Activated CD8-positive, alpha-beta T cell treated with anti-CD3 and anti-CD28 coated beads, Interleukin-2, amount 10 ng/mL, durations not matched to agents 7 days and 5 days (primary cell): ENCODE measurements at regions not wholly inside any gene's neighbourhood (a gene's known extent, or its start where the extent isn't known, plus 50 kb on each side); places are given as distances from the start of the nearest gene placed in this dataset.

Experiments used
- ATAC-seq: fragments of 150-1000 bp; cut with Tn5 transposase; one replicate; pipeline ENCODE4 v1.10.0; 2021; ENCODE audit warnings: moderate library complexity
- CTCF ChIA-PET: fragments of 350-600 bp; sonication (Branson Sonifier 250); formaldehyde crosslinking; loops from one replicate; lab custom pipeline; 2021; ENCODE audit warnings: antibody characterized with exemption; lab: Charles Lee
- POLR2A ChIA-PET: fragments of 350-600 bp; sonication (Branson Sonifier 250); formaldehyde crosslinking; loops from one replicate; lab custom pipeline; 2021; ENCODE audit warnings: antibody characterized with exemption; lab: Charles Lee
- DNase-seq: peaks from one replicate; pipeline ENCODE4 v3.0.0-alpha.2; 2020
- H3K27ac Mint-ChIP-seq: one replicate; pipeline ENCODE4 v1.8.0; 2021; ENCODE audit warnings: mild to moderate bottlenecking, mixed read lengths
- H3K27me3 Mint-ChIP-seq: one replicate; pipeline ENCODE4 v1.8.0; 2021; ENCODE audit warnings: low read depth, mixed read lengths
- H3K36me3 Mint-ChIP-seq: one replicate; pipeline ENCODE4 v1.8.0; 2021; ENCODE audit warnings: low read depth, mixed read lengths
- H3K4me1 Mint-ChIP-seq: one replicate; pipeline ENCODE4 v1.8.0; 2021; ENCODE audit warnings: low read depth, mixed read lengths
- H3K4me3 Mint-ChIP-seq: one replicate; pipeline ENCODE4 v1.8.0; 2021; ENCODE audit warnings: mild to moderate bottlenecking, mixed read lengths
- H3K9me3 Mint-ChIP-seq: one replicate; pipeline ENCODE4 v1.8.0; 2022; ENCODE audit warnings: mixed read lengths; ENCODE audit not compliant: insufficient read depth

GRCh38 chr18:24660956-24661355, 200.5 kb downstream of the HRH4 start:
- no peak for DNase-seq
- no peaks in the 10 kb centered on the region for H3K9me3 Mint-ChIP-seq

DNA sequence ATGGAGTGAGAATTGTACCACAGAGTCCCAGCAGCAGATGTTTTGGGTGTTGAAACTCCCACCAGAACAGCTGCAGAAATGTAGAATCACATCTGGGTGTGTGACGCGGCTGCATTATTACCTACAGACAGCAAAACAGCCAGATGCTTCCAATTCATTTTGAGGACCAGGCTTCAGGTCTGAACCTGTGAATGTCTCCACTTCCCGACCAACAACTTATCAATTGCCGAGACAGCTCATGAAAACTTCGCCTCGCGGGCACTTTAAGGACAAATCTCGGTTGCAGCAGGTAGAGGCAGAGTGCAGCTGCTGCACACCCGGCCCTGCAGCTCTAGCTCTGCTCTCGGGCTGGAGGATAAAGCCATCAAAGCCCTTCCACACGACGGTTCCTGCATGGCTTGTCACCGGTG, 202.0 kb downstream of the HRH4 start:
- CTCF ChIA-PET: no interaction called here
- Mint-ChIP-seq H3K27ac (no peak overlapping the region), H3K36me3 (peaks cover 2% of the 10 kb centered on the region), H3K27me3 (peaks cover 11% of the 10 kb centered on the region), H3K9me3 (no peaks in the 10 kb centered on the region), H3K4me3 (no peak overlapping the region), H3K4me1 (peaks cover 15% of the 10 kb centered on the region)
- ATAC-seq (no peak), DNase-seq (no peak)
- POLR2A ChIA-PET: no interaction called here

More at GRCh38 chr18:24660956-24661355, 200.5 kb downstream of the HRH4 start:
- Mint-ChIP-seq H3K4me3 (peak overlapping the region; percentile 34), H3K36me3 (peaks cover 2% of the 10 kb centered on the region), H3K27me3 (peaks cover 8% of the 10 kb centered on the region), H3K4me1 (peaks cover 15% of the 10 kb centered on the region), H3K27ac (no peak overlapping the region)
- POLR2A ChIA-PET: no interaction called here
- ATAC-seq: no peak
- CTCF ChIA-PET: interaction anchor here (1.1 to 1.3 kb wide), 2 partner anchors 172 to 301 kb away, joined by 4 read pairs; no protein-coding TSS in a partner anchor

DNA sequence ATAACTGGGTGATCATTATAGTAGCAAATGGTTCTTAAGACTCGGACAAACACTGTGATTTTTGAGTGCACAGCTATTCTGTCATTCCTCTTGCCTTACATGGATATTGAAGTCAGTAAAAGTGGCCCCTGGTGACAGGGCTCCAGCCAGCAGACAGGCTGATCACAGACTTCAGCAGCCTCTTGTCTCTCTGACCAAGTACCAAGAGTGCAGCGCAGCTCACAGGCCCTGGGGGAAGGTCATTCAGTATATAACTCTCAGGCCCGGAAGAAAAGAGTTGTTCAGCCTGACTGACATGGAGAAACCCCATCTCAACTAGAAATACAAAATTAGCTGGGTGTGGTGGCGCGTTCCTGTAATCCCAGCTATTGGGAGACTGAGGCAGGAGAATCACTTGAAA, 202.6 kb downstream of the HRH4 start:
- ATAC-seq: no peak
- no peak for DNase-seq
- no peak overlapping the region for H3K4me3 Mint-ChIP-seq
- POLR2A ChIA-PET: no interaction called here
- peaks cover 13% of the 10 kb centered on the region for H3K27me3 Mint-ChIP-seq
- CTCF ChIA-PET: interaction anchor here (1.1 kb wide), 1 partner anchor 64 kb away, joined by 3 read pairs; no protein-coding TSS in a partner anchor
- no peaks in the 10 kb centered on the region for H3K9me3 Mint-ChIP-seq
- H3K27ac Mint-ChIP-seq: no peak overlapping the region
- peaks cover 2% of the 10 kb centered on the region for H3K36me3 Mint-ChIP-seq
- peaks cover 15% of the 10 kb centered on the region for H3K4me1 Mint-ChIP-seq

- DNase-seq: no peak
- Mint-ChIP-seq H3K36me3 (no peaks in the 10 kb centered on the region), H3K4me1 (no peaks in the 10 kb centered on the region), H3K27ac (no peak overlapping the region), H3K9me3 (no peaks in the 10 kb centered on the region), H3K27me3 (peaks cover 13% of the 10 kb centered on the region), H3K4me3 (no peak overlapping the region)
- CTCF ChIA-PET: no interaction called here
- no peak for ATAC-seq
- POLR2A ChIA-PET: no interaction called here
These were observed 208.6 kb downstream of the HRH4 start for GRCh38 chr18:24669015-24669414.

DNA sequence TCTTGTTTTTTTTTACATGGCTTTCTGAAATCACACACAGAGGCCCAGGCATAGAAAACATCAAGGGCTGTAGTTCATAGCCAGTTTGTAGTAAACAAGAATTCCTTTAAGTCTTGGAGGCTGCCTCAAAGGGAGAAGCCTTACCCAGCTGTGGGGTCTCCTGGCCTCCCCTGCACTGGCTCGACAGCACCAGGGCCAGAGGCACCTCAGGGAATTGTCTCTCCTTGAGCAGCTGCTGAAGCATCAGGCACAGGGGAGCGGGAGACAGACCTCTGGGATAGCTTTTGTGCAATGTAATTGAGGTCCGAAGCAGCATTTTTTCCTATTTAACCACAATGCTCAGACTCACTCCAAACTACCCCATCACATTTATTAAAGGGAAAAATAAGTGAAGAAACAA, 209.1 kb downstream of the HRH4 start:
- ChIA-PET CTCF (no interaction called here), POLR2A (no interaction called here)
- ATAC-seq: no peak
- Mint-ChIP-seq H3K4me1 (no peaks in the 10 kb centered on the region), H3K4me3 (no peak overlapping the region), H3K27me3 (peaks cover 10% of the 10 kb centered on the region), H3K36me3 (no peaks in the 10 kb centered on the region), H3K9me3 (no peaks in the 10 kb centered on the region), H3K27ac (no peak overlapping the region)
- no peak for DNase-seq

DNA sequence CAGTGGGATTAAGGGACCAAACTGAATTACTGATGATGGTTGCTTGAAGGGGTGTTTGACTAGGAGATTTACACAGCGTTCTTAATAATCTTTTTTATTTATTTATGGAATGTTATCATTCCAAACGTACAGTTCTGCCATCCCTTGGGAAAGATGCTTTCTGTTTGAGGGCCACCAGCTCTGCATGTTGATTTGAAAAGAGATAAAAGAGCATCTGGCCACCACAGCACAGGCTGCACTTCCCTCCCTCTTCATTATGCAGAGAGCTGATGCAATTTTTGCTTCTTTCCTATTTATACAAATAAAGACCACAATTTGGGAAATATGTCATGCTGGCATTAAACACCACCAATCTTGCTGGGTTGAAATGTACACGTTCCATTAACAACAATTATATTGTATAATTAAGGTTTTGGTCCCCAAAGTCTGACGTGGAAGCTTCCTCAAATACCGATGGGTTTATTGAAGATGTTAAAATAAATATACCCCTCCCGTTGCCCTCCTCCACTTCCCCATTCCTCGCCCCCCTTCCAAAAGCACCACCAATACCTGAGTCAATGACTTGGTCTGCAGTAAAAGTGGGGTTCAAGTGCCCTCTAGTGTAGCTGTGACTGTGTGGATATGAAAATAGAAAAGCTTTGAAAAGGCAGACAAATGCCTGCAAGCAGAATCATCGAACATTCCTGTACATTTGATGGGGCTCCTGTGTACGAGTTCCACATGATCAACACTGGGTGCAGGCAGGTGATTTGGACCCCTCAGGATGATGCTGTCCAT, 211.9 kb downstream of the HRH4 start:
- DNase-seq: no peak
- POLR2A ChIA-PET: interaction anchor here (0.7 kb wide), 1 partner anchor 53 kb away, joined by 3 read pairs; no protein-coding TSS in a partner anchor
- no peak overlapping the region for H3K4me3 Mint-ChIP-seq
- H3K27me3 Mint-ChIP-seq: peaks cover 6% of the 10 kb centered on the region
- H3K9me3 Mint-ChIP-seq: no peaks in the 10 kb centered on the region
- H3K27ac Mint-ChIP-seq: no peak overlapping the region
- H3K36me3 Mint-ChIP-seq: no peaks in the 10 kb centered on the region
- ATAC-seq: no peak
- no peaks in the 10 kb centered on the region for H3K4me1 Mint-ChIP-seq
- CTCF ChIA-PET: interaction anchor here (0.7 kb wide), 1 partner anchor 34 kb away, joined by 3 read pairs; no protein-coding TSS in a partner anchor

DNA sequence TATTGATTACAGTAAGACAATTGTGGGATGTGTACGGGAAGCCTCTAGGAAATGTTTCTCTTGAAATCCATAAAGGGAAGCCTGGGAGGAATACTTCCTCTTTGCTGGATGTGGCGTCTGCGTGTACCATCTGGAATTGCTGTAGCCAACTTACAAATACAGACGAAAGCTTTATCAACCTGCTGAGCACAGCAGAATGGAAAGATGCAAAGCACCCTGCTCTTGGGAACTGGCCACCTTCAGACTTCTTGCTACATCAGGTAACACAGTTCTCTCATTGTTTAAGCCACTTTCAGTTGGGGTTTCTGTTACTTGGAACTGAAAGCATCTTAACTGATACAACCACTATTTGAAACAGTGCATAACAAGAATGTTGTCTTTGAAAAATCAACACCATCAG, 213.8 kb downstream of the HRH4 start:
- ChIA-PET CTCF (no interaction called here), POLR2A (no interaction called here)
- peaks cover 8% of the 10 kb centered on the region for H3K27me3 Mint-ChIP-seq
- no peak overlapping the region for H3K27ac Mint-ChIP-seq
- H3K9me3 Mint-ChIP-seq: no peaks in the 10 kb centered on the region
- no peak for DNase-seq
- ATAC-seq: no peak
- H3K4me1 Mint-ChIP-seq: no peaks in the 10 kb centered on the region
- H3K4me3 Mint-ChIP-seq: no peak overlapping the region
- H3K36me3 Mint-ChIP-seq: no peaks in the 10 kb centered on the region

- no peak overlapping the region for H3K4me3 Mint-ChIP-seq
- H3K36me3 Mint-ChIP-seq: no peaks in the 10 kb centered on the region
- no peaks in the 10 kb centered on the region for H3K9me3 Mint-ChIP-seq
- POLR2A ChIA-PET: no interaction called here
- DNase-seq: no peak
- H3K27ac Mint-ChIP-seq: no peak overlapping the region
- H3K4me1 Mint-ChIP-seq: no peaks in the 10 kb centered on the region
- ATAC-seq: no peak
- CTCF ChIA-PET: no interaction called here
- peaks cover 9% of the 10 kb centered on the region for H3K27me3 Mint-ChIP-seq
These were observed 214.2 kb downstream of the HRH4 start for GRCh38 chr18:24674605-24675004.

DNA sequence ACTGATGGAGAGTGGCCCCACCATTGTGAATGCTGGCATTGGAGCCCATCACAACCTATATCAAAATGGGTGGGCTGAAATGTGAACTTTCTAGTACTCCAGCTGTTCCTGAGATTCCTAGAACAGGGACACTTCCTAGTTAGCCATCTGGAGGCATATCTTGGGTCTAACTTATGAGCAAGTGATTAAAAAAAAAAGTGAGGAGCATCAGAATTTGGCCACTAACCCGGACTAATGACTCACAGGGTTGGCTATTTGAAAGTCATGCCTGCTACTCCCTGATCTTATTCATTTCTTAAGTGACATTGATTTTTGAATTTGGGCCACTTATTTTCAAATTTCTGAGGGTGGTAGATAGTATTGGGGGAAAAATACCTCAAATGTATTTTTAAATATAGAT, 216.6 kb downstream of the HRH4 start:
- Mint-ChIP-seq H3K9me3 (no peaks in the 10 kb centered on the region), H3K27me3 (peaks cover 7% of the 10 kb centered on the region), H3K4me3 (no peak overlapping the region), H3K4me1 (no peaks in the 10 kb centered on the region), H3K27ac (no peak overlapping the region), H3K36me3 (no peaks in the 10 kb centered on the region)
- DNase-seq (no peak), ATAC-seq (no peak)
- CTCF ChIA-PET: no interaction called here
- POLR2A ChIA-PET: no interaction called here

GRCh38 chr18:24678107-24678506, 217.7 kb downstream of the HRH4 start:
- POLR2A ChIA-PET: no interaction called here

GRCh38 chr18:24678626-24679025, 218.2 kb downstream of the HRH4 start:
- no peaks in the 10 kb centered on the region for H3K9me3 Mint-ChIP-seq
- no peak for ATAC-seq
- ChIA-PET POLR2A (no interaction called here), CTCF (interaction anchor here (1.0 kb wide), 1 partner anchor 48 kb away, joined by 3 read pairs; no protein-coding TSS in a partner anchor)
- H3K27ac Mint-ChIP-seq: no peak overlapping the region
- DNase-seq: no peak
- H3K36me3 Mint-ChIP-seq: no peaks in the 10 kb centered on the region
- H3K4me3 Mint-ChIP-seq: no peak overlapping the region
- no peaks in the 10 kb centered on the region for H3K4me1 Mint-ChIP-seq
- H3K27me3 Mint-ChIP-seq: peaks cover 8% of the 10 kb centered on the region

More at GRCh38 chr18:24678107-24678506, 217.7 kb downstream of the HRH4 start:
- no peak for ATAC-seq
- no peak for DNase-seq
- H3K36me3 Mint-ChIP-seq: no peaks in the 10 kb centered on the region
- CTCF ChIA-PET: interaction anchor here (1.0 kb wide), 1 partner anchor 49 kb away, joined by 3 read pairs; no protein-coding TSS in a partner anchor
- H3K27ac Mint-ChIP-seq: no peak overlapping the region
- H3K4me1 Mint-ChIP-seq: no peaks in the 10 kb centered on the region
- peaks cover 6% of the 10 kb centered on the region for H3K27me3 Mint-ChIP-seq
- H3K4me3 Mint-ChIP-seq: no peak overlapping the region
- no peaks in the 10 kb centered on the region for H3K9me3 Mint-ChIP-seq

DNA sequence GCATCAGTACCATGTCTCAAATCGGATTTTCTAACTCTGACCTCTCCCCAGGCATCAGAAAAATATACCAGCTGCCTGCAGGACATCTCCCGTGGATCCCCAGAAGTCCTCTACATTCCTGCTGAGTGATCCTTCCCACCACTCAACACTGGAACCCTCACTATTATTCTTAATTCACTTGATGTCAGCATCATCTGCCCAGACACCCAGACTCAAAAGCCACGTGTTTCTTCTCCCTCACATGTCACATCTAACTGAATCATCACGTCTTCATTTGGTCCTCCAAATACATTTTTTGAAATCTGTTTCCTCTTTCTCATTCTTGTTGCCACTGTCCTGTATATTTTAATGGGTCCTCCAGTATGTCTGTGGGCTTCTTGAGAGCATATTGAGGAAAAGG, 218.6 kb downstream of the HRH4 start:
- ATAC-seq: no peak
- ChIA-PET CTCF (interaction anchor here (1.0 kb wide), 1 partner anchor 48 kb away, joined by 3 read pairs; no protein-coding TSS in a partner anchor), POLR2A (no interaction called here)
- no peaks in the 10 kb centered on the region for H3K36me3 Mint-ChIP-seq
- no peak overlapping the region for H3K4me3 Mint-ChIP-seq
- no peaks in the 10 kb centered on the region for H3K9me3 Mint-ChIP-seq
- H3K27me3 Mint-ChIP-seq: peaks cover 8% of the 10 kb centered on the region
- no peaks in the 10 kb centered on the region for H3K4me1 Mint-ChIP-seq
- DNase-seq: no peak
- H3K27ac Mint-ChIP-seq: no peak overlapping the region
